Upper lobe of right lung (tissue), 1 donor: ENCODE measurements at regions not wholly inside any gene's neighbourhood (a gene's known extent, or its start where the extent isn't known, plus 50 kb on each side); places are given as distances from the start of the nearest gene placed in this dataset.
"Not testable (repeated sequence)": the region's sequence is repeated elsewhere in the genome, so short reads cannot be mapped to it uniquely, and the experiment has no call there.

Experiments used
- ATAC-seq: fragments of 200-7000 bp; cut with Tn5 transposase; one replicate; pipeline ENCODE4 v1.9.1; 2020; ENCODE audit warnings: mild to moderate bottlenecking, moderate library complexity
- DNase-seq: peaks from one replicate; pipeline ENCODE4 v3.0.0-alpha.2; 2020
- H3K27ac ChIP-seq: fragments of 200-600 bp; one replicate; pipeline ENCODE4 v1.8.0; 2022
- H3K27me3 ChIP-seq: fragments of 200-600 bp; one replicate; pipeline ENCODE4 v1.8.0; 2022; ENCODE audit warnings: mild to moderate bottlenecking
- H3K36me3 ChIP-seq: fragments of 200-600 bp; one replicate; pipeline ENCODE4 v1.8.0; 2022
- H3K4me1 ChIP-seq: fragments of 200-600 bp; one replicate; pipeline ENCODE4 v1.8.0; 2022
- H3K4me3 ChIP-seq: fragments of 200-600 bp; one replicate; pipeline ENCODE4 v1.8.0; 2022; ENCODE audit warnings: mild to moderate bottlenecking
- H3K9me3 ChIP-seq: fragments of 200-600 bp; one replicate; pipeline ENCODE4 v1.8.0; 2022
- intact Hi-C: fragments of 100-400 bp; cut with DNase I; formaldehyde crosslinking; loops from one replicate; pipeline ENCODE4 v1.11.0; 2022
- TF ChIP-seq, protein P1 (sequence below): fragments of 200-600 bp; IDR thresholded peaks from one replicate; pipeline ENCODE4 v1.8.0; 2022; ENCODE audit warnings: antibody characterized with exemption
- donor health status: DM: no; HTN: yes; CAD: no; lungs with severe emphysema.

DNA sequence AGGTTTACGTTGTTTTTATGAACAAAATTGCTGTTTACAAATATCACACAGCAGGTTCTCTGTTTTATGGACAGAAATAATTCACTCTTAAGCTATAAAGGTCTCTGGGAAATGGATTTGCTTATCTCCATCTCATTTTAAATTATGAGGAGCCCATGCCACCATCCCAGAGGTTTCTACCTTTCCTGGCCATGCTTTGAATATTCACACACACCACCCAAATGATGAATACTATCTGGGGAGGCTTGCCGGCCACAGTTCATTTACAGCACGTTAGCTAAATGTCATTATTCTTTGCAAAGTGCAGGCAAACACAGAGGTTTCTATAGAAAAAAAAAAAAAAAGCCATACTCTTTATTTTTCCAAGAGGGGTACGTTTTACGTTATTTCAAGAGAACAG is 1446.7 kb downstream of the FAM181B start:
- intact Hi-C loops, result no loop called here
- H3K4me1 ChIP-seq, result no peaks in the 10 kb centered on the region
- no peaks in the 10 kb centered on the region for H3K9me3 ChIP-seq
- no peaks in the 10 kb centered on the region for H3K27me3 ChIP-seq
- H3K36me3 ChIP-seq, result no peaks in the 10 kb centered on the region
- H3K4me3 ChIP-seq, result no peak overlapping the region
- DNase-seq (no peak), ATAC-seq (no peak)
- no peak overlapping the region for H3K27ac ChIP-seq
- TF ChIP-seq, protein P1, sequence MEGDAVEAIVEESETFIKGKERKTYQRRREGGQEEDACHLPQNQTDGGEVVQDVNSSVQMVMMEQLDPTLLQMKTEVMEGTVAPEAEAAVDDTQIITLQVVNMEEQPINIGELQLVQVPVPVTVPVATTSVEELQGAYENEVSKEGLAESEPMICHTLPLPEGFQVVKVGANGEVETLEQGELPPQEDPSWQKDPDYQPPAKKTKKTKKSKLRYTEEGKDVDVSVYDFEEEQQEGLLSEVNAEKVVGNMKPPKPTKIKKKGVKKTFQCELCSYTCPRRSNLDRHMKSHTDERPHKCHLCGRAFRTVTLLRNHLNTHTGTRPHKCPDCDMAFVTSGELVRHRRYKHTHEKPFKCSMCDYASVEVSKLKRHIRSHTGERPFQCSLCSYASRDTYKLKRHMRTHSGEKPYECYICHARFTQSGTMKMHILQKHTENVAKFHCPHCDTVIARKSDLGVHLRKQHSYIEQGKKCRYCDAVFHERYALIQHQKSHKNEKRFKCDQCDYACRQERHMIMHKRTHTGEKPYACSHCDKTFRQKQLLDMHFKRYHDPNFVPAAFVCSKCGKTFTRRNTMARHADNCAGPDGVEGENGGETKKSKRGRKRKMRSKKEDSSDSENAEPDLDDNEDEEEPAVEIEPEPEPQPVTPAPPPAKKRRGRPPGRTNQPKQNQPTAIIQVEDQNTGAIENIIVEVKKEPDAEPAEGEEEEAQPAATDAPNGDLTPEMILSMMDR, result no peak

DNA sequence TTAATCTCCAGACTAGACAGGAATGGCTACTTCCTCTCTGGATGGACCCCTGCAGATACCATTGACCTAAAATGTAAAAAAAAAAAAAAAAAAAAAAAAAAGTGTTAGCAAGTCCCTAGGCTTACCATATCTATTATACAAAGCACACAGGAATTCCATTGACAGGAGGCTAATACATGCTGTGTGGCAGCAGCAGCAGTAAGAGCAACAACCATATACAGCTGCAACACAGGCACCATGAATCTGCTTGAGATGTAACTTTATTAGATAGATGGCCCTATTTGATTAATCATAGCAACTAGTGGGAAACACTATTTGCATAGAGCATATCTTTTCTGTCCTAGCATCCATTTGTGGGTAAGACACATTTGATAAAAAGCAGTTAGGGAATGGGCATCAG is 1447.1 kb downstream of the FAM181B start:
- H3K4me3 ChIP-seq, result no peak overlapping the region
- TF ChIP-seq, protein P1, result no peak
- ATAC-seq, result no peak
- H3K27ac ChIP-seq, result no peak overlapping the region
- no peaks in the 10 kb centered on the region for H3K36me3 ChIP-seq
- H3K9me3 ChIP-seq, result no peaks in the 10 kb centered on the region
- no peaks in the 10 kb centered on the region for H3K4me1 ChIP-seq
- DNase-seq, result no peak
- no peaks in the 10 kb centered on the region for H3K27me3 ChIP-seq
- intact Hi-C loops, result no loop called here

DNA sequence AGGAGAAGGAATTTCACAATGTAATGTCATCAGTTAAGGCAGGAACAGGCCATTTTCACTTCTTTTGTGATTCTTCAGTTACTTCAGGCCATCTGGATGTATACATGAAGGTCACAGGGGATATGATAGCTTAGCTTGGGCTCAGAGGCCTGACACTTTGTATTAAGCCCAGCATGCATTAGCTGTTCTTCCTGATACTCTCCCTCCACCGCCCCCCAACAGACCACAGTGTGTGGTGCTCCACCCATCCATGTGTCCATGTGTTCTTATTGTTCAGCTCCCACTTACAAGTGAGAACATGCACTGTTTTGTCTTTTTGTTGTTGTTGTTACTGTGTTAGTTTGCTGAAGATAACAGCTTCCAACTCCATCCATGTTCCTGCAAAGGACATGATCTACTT is 1453.4 kb downstream of the FAM181B start:
- ATAC-seq, H3K36me3 ChIP-seq, H3K27ac ChIP-seq, H3K4me1 ChIP-seq, DNase-seq, H3K4me3 ChIP-seq, intact Hi-C loops, H3K27me3 ChIP-seq, H3K9me3 ChIP-seq: not testable (repeated sequence)

DNA sequence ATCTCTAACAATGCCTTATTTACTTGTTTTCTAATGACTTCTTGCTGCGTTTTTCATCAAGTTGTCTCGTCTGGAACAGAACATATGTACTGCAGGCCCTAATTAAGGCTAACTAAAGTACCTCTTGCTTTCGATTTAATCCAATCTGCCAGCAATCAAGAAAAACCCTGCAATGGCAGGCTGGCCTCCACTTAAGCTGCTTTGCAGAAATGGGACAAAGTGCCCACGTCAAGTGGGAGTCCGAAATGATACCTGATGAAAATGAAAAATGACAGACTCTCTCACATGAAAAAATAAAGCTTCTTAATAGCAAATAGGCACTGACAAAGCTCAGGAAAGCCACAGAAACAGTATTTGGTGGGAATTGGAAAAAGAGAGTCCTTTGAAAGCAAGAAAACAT is 1454.7 kb downstream of the FAM181B start:
- Histone ChIP-seq H3K4me3 (no peak overlapping the region), H3K36me3 (no peaks in the 10 kb centered on the region), H3K27me3 (no peaks in the 10 kb centered on the region), H3K4me1 (no peaks in the 10 kb centered on the region), H3K27ac (no peak overlapping the region), H3K9me3 (no peaks in the 10 kb centered on the region)
- intact Hi-C loops, result no loop called here
- DNase-seq, result no peak
- TF ChIP-seq, protein P1, result no peak
- ATAC-seq, result no peak

DNA sequence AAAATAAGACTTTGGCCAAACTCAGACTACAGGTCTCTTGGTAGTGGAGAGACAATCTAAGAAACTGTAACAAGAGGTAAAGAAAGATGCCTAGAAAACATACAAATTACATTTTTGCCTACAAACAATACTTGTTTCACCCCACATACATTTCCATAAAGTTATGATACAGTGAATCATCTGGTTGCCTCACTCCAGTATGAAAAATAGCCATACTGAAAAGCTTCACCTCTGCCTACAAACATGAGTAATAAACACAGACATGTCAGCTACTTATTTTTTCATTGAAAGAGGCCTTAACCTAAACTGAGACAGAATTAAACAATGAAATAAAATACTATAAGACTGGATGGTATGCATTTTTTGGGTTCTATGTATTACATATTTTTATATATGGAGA is 1463.0 kb downstream of the FAM181B start:
- intact Hi-C loops, result no loop called here
- DNase-seq (no peak), ATAC-seq (no peak)
- Histone ChIP-seq H3K4me3 (no peak overlapping the region), H3K27ac (no peak overlapping the region), H3K27me3 (no peaks in the 10 kb centered on the region), H3K4me1 (no peaks in the 10 kb centered on the region), H3K36me3 (no peaks in the 10 kb centered on the region), H3K9me3 (no peaks in the 10 kb centered on the region)
- TF ChIP-seq, protein P1, result no peak

DNA sequence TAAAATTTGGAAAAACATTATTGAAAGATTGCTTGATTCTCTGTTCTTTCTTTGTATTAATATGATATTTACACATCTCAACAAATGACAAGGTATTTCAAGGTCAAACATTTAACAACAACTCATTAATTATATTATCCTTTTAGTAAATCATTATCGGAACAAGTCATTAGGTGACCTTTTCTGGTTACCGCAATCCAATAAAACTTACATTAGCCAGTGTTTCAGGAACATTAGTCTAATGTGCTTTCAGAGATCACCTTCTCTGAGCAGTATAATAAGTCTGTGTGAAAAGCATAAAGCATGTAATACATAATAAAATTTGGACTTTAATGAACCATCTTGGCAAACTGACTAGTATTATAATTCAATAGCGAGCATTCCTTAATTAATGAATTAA is 1466.4 kb downstream of the FAM181B start:
- H3K4me3 ChIP-seq, result no peak overlapping the region
- intact Hi-C loops, result no loop called here
- ATAC-seq (no peak), DNase-seq (no peak)
- H3K27me3 ChIP-seq, result no peaks in the 10 kb centered on the region
- no peaks in the 10 kb centered on the region for H3K36me3 ChIP-seq
- H3K4me1 ChIP-seq, result no peaks in the 10 kb centered on the region
- H3K9me3 ChIP-seq, result no peaks in the 10 kb centered on the region
- H3K27ac ChIP-seq, result no peak overlapping the region
- TF ChIP-seq, protein P1, result no peak
